ENCODE measurements at regions not wholly inside any gene's neighbourhood (a gene's known extent, or its start where the extent isn't known, plus 50 kb on each side); places are given as distances from the start of the nearest gene placed in this dataset.
A peak's percentile ranks its signal among the peaks of the same experiment; 100 is the strongest.

DNA sequence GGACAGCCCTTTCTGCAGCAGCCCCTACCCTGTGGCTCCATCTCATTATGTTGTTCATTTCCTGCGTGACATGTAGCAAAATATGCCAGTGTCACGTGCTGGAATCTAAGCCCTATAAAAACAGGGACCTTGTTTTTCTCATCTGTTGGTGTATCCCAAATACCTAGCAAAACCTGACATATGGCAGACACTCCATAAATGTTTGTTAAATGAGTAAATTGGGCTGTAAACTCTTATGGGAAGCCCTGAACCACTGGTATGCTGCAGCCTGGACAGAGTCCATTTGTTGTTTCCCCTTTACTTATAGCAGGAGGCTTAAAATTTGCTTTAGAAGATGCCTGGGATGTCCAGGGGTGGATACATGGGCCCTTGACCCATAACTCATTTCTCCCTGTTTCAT, 363.8 kb downstream of the NPHP4 start:
- no peaks in the 10 kb centered on the region for H3K9me3 ChIP-seq (ENCODE audit: control insufficient read depth, low read length)
- no peaks in the 10 kb centered on the region for H3K27me3 ChIP-seq (ENCODE audit: control insufficient read depth, insufficient read depth, low read length)
- H3K4me2 ChIP-seq (ENCODE audit: low read length): no peak overlapping the region
- H3K79me2 ChIP-seq: no peaks in the 10 kb centered on the region
- H3K9ac ChIP-seq: no peak overlapping the region
- no peak overlapping the region for H2AFZ ChIP-seq
- TF ChIP-seq, protein P1, sequence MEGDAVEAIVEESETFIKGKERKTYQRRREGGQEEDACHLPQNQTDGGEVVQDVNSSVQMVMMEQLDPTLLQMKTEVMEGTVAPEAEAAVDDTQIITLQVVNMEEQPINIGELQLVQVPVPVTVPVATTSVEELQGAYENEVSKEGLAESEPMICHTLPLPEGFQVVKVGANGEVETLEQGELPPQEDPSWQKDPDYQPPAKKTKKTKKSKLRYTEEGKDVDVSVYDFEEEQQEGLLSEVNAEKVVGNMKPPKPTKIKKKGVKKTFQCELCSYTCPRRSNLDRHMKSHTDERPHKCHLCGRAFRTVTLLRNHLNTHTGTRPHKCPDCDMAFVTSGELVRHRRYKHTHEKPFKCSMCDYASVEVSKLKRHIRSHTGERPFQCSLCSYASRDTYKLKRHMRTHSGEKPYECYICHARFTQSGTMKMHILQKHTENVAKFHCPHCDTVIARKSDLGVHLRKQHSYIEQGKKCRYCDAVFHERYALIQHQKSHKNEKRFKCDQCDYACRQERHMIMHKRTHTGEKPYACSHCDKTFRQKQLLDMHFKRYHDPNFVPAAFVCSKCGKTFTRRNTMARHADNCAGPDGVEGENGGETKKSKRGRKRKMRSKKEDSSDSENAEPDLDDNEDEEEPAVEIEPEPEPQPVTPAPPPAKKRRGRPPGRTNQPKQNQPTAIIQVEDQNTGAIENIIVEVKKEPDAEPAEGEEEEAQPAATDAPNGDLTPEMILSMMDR (IDR thresholded peaks at IDR 0.05): no peak
- no peak overlapping the region for H3K27ac ChIP-seq
- no peak overlapping the region for H3K4me3 ChIP-seq (ENCODE audit: low read depth, low read length)
- no peaks in the 10 kb centered on the region for H3K36me3 ChIP-seq (ENCODE audit: control insufficient read depth, insufficient read depth, low read length)
- no peaks in the 10 kb centered on the region for H3K4me1 ChIP-seq

DNA sequence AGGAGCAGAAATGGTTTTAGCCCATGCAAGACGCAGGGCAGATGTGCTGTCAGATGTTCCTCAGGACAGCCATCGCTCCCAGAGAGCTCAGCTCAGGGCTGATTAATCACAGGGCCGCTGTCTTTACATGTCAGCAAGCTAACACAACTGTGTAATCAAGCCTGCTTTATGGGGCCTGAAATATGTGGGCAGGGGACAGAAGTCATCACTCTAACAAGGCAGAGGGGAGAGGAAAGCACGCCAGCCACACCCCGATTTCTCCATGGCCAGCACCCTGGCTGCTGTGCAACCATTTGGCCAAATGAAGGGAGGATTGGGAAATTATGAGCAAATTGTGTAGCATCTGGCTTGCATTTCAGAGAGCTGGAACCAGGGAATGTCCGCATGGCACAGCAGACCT, 368.8 kb downstream of the NPHP4 start:
- H3K4me1 ChIP-seq: no peaks in the 10 kb centered on the region
- H3K4me2 ChIP-seq (ENCODE audit: low read length): no peak overlapping the region
- no peaks in the 10 kb centered on the region for H3K9me3 ChIP-seq (ENCODE audit: control insufficient read depth, low read length)
- H2AFZ ChIP-seq: no peak overlapping the region
- H3K9ac ChIP-seq: no peak overlapping the region
- H3K36me3 ChIP-seq (ENCODE audit: control insufficient read depth, insufficient read depth, low read length): no peaks in the 10 kb centered on the region
- TF ChIP-seq, protein P1 (IDR thresholded peaks at IDR 0.05): no peak
- no peaks in the 10 kb centered on the region for H3K27me3 ChIP-seq (ENCODE audit: control insufficient read depth, insufficient read depth, low read length)
- no peak overlapping the region for H3K4me3 ChIP-seq (ENCODE audit: low read depth, low read length)
- H3K79me2 ChIP-seq: no peaks in the 10 kb centered on the region
- no peak overlapping the region for H3K27ac ChIP-seq

- Histone ChIP-seq H3K4me2 (ENCODE audit: low read length) (no peak overlapping the region), H3K27ac (no peak overlapping the region), H3K27me3 (ENCODE audit: control insufficient read depth, insufficient read depth, low read length) (no peaks in the 10 kb centered on the region), H3K4me3 (ENCODE audit: low read depth, low read length) (no peak overlapping the region), H3K9ac (no peak overlapping the region), H2AFZ (no peak overlapping the region), H3K36me3 (ENCODE audit: control insufficient read depth, insufficient read depth, low read length) (no peaks in the 10 kb centered on the region), H3K79me2 (no peaks in the 10 kb centered on the region), H3K4me1 (no peaks in the 10 kb centered on the region), H3K9me3 (ENCODE audit: control insufficient read depth, low read length) (no peaks in the 10 kb centered on the region)
- TF ChIP-seq, protein P1 (IDR thresholded peaks at IDR 0.05): no peak
Measured at GRCh38 chr1:5622412-5622811, 369.8 kb downstream of the NPHP4 start.

DNA sequence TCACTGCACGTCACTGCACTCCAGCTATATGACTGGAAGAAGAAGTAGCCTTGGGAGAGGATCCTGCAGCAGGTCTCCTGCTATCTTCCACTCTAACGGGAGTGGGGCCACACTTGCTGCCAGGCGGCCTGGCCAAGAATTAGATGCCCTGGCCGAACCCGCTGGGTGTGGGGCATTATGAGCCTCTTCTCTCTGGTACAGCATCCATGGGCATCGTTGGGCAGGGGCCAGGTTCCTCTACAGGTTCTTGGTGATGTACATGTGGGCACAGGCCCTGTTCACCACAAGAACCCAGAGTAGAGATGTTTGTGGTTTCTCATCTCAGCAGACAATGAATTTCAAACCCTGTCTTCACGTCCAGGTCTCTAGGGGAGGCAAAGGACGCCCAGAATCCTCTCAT, 370.5 kb downstream of the NPHP4 start:
- no peak overlapping the region for H2AFZ ChIP-seq
- H3K36me3 ChIP-seq (ENCODE audit: control insufficient read depth, insufficient read depth, low read length): no peaks in the 10 kb centered on the region
- no peak overlapping the region for H3K4me2 ChIP-seq (ENCODE audit: low read length)
- H3K4me3 ChIP-seq (ENCODE audit: low read depth, low read length): no peak overlapping the region
- H3K4me1 ChIP-seq: no peaks in the 10 kb centered on the region
- no peaks in the 10 kb centered on the region for H3K27me3 ChIP-seq (ENCODE audit: control insufficient read depth, insufficient read depth, low read length)
- no peak overlapping the region for H3K9ac ChIP-seq
- no peak overlapping the region for H3K27ac ChIP-seq
- TF ChIP-seq, protein P1 (IDR thresholded peaks at IDR 0.05): no peak
- no peaks in the 10 kb centered on the region for H3K79me2 ChIP-seq
- no peaks in the 10 kb centered on the region for H3K9me3 ChIP-seq (ENCODE audit: control insufficient read depth, low read length)

DNA sequence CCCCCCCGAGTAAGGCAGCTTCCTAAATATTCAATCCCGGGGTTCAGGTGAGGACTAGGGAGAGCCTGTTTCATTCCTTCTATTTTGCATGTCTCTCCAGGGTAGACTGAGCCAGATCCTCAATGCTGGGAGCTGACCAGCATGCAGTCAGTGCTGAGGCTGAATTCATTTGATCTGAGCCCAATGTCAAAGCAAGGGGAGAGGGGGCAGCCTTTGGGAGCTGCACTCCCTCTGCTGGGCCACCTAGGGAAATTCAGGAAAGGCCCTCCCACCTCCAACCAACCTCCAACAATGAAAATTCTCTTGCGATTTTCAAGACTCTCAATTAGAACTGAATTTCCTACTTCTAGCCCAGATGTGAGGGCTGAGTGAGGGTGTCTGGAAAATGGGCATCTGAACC, 371.2 kb downstream of the NPHP4 start:
- H3K27ac ChIP-seq: no peak overlapping the region
- no peak overlapping the region for H2AFZ ChIP-seq
- H3K27me3 ChIP-seq (ENCODE audit: control insufficient read depth, insufficient read depth, low read length): no peaks in the 10 kb centered on the region
- H3K4me1 ChIP-seq: no peaks in the 10 kb centered on the region
- no peak overlapping the region for H3K9ac ChIP-seq
- H3K9me3 ChIP-seq (ENCODE audit: control insufficient read depth, low read length): no peaks in the 10 kb centered on the region
- H3K36me3 ChIP-seq (ENCODE audit: control insufficient read depth, insufficient read depth, low read length): no peaks in the 10 kb centered on the region
- H3K4me2 ChIP-seq (ENCODE audit: low read length): no peak overlapping the region
- no peak overlapping the region for H3K4me3 ChIP-seq (ENCODE audit: low read depth, low read length)
- H3K79me2 ChIP-seq: no peaks in the 10 kb centered on the region
- TF ChIP-seq, protein P1 (IDR thresholded peaks at IDR 0.05): peak; percentile 26
